Erythroblast (primary cell): ENCODE measurements at regions not wholly inside any gene's neighbourhood (a gene's known extent, or its start where the extent isn't known, plus 50 kb on each side); places are given as distances from the start of the nearest gene placed in this dataset.
"Not testable (repeated sequence)": the region's sequence is repeated elsewhere in the genome, so short reads cannot be mapped to it uniquely, and the experiment has no call there.

ENCODE experiments used
- DNase-seq, 2 experiments: peaks; one replicate each; lab custom pipeline; 2025; lab: John Stamatoyannopoulos, UW
- GATA1 ChIP-seq: IDR thresholded peaks from 2 replicates; pipeline ENCODE4 v1.6.1; 2011; ENCODE audit warnings: low read depth, mild to moderate bottlenecking, control low read depth, low read length, moderate library complexity
- POLR2A ChIP-seq: IDR thresholded peaks from 2 replicates; pipeline ENCODE4 v1.6.1; 2011; ENCODE audit warnings: mild to moderate bottlenecking, low read length

- TF ChIP-seq POLR2A (no peak), GATA1 (no peak)
- no peak for DNase-seq
These were observed 363.3 kb downstream of the SMOC2 start for GRCh38 chr6:168804331-168804730.

GRCh38 chr6:168803874-168804273, 362.9 kb downstream of the SMOC2 start:
- TF ChIP-seq POLR2A, result no peak
- TF ChIP-seq GATA1, result no peak
- DNase-seq, result no peak

GRCh38 chr6:168799067-168799466, 358.1 kb downstream of the SMOC2 start:
- DNase-seq, result no peak
- TF ChIP-seq POLR2A (no peak), GATA1 (no peak)

DNA sequence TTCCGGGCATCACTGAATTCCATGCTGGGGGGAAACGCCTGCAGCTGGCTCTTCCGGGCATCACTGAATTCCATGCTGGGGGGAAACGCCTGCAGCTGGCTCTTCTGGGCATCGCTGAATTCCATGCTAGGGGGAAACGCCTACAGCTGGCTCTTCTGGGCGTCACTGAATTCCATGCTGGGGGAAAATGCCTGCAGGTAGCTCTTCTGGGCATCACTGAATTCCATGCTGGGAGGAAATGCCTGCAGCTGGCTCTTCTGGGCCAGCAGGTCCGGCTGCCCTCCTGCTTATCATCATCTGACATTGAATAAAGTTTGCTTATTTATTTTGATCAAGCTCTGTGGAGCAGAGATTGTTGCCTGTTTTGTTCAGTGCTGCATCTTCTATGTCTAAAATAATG, 355.1 kb downstream of the SMOC2 start:
- no peak for DNase-seq
- TF ChIP-seq POLR2A, result no peak
- no peak for TF ChIP-seq GATA1

DNA sequence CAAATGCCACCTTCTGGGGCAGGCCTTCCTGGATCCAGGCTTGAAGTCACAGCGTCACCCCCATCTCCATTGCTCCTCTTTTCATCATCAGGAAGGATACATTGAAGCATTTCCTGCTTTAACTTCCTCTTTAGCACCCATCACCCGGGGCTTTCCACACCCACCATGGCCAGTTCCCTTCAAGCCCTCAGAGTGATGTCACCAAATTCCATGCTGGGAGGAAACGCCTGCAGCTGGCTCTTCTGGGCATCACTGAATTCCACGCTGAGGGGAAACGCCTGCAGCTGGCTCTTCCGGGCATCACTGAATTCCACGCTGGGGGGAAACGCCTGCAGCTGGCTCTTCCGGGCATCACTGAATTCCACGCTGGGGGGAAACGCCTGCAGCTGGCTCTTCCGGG, 354.6 kb downstream of the SMOC2 start:
- DNase-seq, result not testable (repeated sequence)

DNA sequence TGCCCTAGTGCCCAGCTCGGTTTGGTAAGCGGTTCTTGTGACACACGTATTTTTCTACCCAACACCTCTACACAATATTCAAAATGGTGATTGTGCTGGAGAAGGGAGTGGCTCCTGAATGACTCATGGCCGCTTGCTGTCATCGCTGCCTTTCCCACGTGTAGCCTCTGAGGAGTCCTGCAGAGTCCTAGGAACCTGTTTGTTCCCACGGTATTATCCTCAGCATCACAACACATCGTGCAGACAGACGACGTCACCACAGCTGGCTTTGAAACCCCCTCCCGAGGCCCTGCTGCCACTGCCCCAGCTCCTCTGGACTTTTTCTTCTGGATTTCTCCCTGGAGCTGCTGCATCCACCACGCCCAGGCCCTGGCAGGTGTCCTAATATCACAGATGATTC, 353.5 kb downstream of the SMOC2 start:
- no peak for DNase-seq
- TF ChIP-seq GATA1 (no peak), POLR2A (no peak)

DNA sequence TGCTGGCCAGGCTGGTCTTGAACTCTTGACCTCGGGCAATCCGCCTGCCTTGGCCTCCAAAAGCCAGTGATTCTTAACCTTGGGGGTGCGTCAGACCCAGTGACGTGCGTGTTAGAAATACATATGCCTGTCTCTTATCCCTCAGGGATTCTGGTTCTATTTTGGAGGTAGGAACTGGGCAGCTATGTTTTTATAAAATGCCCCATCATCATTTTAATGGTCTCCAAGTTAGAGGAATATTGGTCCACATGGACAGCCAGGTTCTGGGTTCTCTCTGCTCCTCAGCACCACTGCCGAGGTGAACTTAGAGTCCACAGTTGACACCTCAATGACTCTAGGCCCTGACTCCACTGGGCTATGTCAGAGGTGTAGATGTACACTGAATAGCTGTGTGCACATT, 352.7 kb downstream of the SMOC2 start:
- TF ChIP-seq GATA1, result no peak
- TF ChIP-seq POLR2A, result no peak
- DNase-seq, result no peak

- TF ChIP-seq GATA1 (no peak), POLR2A (no peak)
- no peak for DNase-seq
These were observed 350.9 kb downstream of the SMOC2 start for GRCh38 chr6:168791917-168792316.

DNA sequence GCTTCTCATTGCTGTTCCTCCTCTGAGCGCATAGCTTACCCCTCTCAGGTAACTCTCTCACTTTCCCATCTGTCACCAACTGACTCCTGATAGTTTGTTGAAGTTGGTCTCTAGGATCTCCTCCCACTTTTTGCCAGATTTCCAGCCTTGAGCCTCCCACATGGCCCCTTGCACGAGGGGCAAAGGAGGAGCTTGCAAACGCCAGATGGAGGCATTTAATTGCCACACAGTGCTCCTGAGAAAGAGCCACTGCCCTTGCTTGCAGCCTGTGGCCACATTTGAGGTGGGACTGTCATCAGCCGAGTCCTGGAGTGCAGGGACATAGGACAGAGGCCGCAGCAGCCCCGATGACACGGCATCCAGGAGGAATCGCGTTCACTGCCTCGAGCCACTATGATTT, 348.7 kb downstream of the SMOC2 start:
- TF ChIP-seq POLR2A (no peak), GATA1 (no peak)
- DNase-seq, result no peak

- no peak for DNase-seq
- TF ChIP-seq POLR2A (no peak), GATA1 (no peak)
These were observed 344.9 kb downstream of the SMOC2 start for GRCh38 chr6:168785720-168786511.

GRCh38 chr6:168784426-168784825, 343.4 kb downstream of the SMOC2 start:
- DNase-seq, result no peak
- TF ChIP-seq GATA1 (no peak), POLR2A (no peak)

- TF ChIP-seq GATA1 (no peak), POLR2A (no peak)
- no peak for DNase-seq
These were observed 342.7 kb downstream of the SMOC2 start for GRCh38 chr6:168783720-168784119.

GRCh38 chr6:168782187-168782751, 341.3 kb downstream of the SMOC2 start:
- TF ChIP-seq POLR2A (no peak), GATA1 (no peak)
- DNase-seq, result no peak

- no peak for DNase-seq
- TF ChIP-seq GATA1, result no peak
- no peak for TF ChIP-seq POLR2A
These were observed 337.2 kb downstream of the SMOC2 start for GRCh38 chr6:168778201-168778600.

DNA sequence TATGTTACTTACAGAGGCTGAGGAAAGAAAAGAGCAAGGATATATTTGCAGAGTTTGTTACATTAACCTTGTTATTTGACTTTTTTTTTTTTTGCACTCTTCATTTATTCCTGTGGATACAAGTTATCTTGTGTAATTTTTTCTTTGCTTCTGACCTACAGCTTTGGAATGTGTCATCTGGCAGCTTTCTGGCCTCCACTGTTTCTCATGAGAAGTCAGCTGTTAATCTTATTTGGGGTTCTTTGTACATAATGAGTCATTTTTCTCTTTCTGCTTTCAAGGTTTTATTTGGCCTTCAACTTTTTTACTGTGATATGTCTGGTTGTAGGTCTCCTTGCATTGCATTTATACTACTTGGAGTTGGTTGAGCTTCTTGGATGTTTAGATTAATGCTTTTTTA, 333.4 kb downstream of the SMOC2 start:
- no peak for TF ChIP-seq POLR2A
- no peak for TF ChIP-seq GATA1
- no peak for DNase-seq

DNA sequence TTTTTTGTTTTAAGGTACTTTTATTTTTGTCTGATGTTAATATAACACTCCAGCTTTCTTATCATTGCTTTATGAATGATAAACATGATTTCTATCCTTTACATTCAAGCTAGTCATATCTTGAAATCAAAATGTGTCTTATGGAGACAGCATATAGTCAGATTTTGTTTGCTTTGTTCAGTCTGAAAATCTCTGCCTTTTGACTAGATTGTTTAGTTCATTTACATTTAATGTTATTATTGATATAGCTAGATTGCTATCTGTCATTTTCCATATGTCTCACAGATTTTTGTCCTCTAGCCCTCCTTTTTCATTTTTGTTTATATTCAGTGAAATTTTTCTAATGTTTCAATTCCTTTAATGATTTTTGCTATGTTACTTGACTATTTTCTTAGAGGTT, 332.8 kb downstream of the SMOC2 start:
- no peak for DNase-seq
- TF ChIP-seq GATA1, result no peak
- TF ChIP-seq POLR2A, result no peak
